ENCODE measurements at regions not wholly inside any gene's neighbourhood (a gene's known extent, or its start where the extent isn't known, plus 50 kb on each side); places are given as distances from the start of the nearest gene placed in this dataset.
"Not testable (repeated sequence)": the region's sequence is repeated elsewhere in the genome, so short reads cannot be mapped to it uniquely, and the experiment has no call there.

DNA sequence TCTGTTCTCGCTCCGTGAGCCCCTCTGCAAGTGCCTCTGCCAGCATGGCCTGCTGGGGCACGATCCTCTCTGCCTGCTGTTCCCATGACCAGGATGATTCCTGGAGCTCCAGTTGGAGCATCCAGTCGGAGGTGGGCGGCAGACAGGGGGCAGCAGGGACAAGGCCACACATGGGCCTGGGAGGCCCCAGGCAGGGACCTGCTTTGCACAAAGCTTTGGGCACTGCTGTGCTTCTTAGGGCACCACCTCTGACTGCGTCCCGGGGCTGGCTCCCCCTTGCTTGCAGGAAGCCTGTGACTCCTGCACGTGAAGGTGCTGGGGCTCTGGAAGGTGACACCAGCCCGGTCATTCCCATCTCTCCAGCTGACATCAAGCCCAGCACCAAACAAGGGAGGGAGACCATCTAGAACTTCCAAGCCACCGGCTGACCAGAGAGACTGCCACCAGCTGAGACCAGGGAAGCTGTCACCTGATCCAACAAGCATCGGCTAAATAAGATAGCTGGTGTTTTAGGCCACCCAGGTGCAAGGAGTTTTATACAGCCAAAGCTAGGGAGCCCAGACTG is 174.8 kb upstream of the FOXD4L5 start:
- Histone ChIP-seq H3K36me3 (no peaks in the 10 kb centered on the region), H3K4me1 (replicated peaks) (no peaks in the 10 kb centered on the region), H3K9me3 (replicated peaks) (no peaks in the 10 kb centered on the region), H3K27ac (no peak overlapping the region), H3K4me3 (no peak overlapping the region), H3K27me3 (replicated peaks) (no peaks in the 10 kb centered on the region)
- no peak for DNase-seq (ENCODE audit: low read depth in 1 of 2, low spot score in 2 of 2)

DNA sequence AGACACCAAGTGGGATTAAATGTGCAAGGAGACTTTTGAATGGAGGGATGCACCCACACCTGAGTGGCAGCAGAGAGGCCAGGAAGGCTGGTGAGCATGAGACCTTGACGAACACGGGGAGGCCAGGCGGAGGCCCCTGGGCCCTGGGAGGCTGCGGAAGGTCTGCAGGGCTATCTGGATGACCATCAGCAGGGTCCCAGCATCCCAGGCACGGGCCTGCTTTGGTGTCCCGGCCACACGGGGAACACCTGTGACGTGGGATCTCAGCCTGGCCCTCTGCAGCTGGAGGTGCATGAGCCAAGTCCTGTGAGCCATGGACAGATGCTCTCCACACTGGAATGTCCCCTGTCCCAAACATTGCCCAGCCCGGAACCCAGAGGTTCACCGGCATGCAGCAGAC is 174.0 kb upstream of the FOXD4L5 start:
- no peak for DNase-seq (ENCODE audit: low read depth in 1 of 2, low spot score in 2 of 2)
- Histone ChIP-seq H3K4me3 (no peak overlapping the region), H3K36me3 (no peaks in the 10 kb centered on the region), H3K4me1 (replicated peaks) (no peaks in the 10 kb centered on the region), H3K9me3 (replicated peaks) (no peaks in the 10 kb centered on the region), H3K27ac (no peak overlapping the region), H3K27me3 (replicated peaks) (no peaks in the 10 kb centered on the region)

DNA sequence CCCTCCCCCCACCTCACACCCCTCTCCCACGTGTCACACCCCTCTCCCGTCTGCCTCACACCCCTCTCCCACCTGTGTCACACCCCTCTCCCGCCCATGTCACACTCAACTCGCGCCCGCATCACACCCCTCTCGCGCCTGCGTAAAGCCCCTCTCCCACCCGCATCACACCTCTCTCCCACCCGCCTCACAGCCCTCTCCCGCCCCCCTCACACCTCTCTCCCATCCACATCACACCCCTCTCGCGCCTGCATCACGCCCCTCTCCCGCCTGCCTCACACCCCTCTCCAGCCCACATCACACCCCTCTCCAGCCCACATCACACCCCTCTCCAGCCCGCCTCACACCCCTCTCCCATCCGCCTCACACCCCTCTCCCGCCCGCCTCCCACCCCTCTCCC is 173.5 kb upstream of the FOXD4L5 start:
- Histone ChIP-seq H3K9me3 (replicated peaks) (no peaks in the 10 kb centered on the region), H3K4me3 (no peak overlapping the region), H3K27me3 (replicated peaks) (no peaks in the 10 kb centered on the region), H3K27ac (no peak overlapping the region), H3K4me1 (replicated peaks) (no peaks in the 10 kb centered on the region), H3K36me3 (no peaks in the 10 kb centered on the region)
- no peak for DNase-seq (ENCODE audit: low read depth in 1 of 2, low spot score in 2 of 2)

DNA sequence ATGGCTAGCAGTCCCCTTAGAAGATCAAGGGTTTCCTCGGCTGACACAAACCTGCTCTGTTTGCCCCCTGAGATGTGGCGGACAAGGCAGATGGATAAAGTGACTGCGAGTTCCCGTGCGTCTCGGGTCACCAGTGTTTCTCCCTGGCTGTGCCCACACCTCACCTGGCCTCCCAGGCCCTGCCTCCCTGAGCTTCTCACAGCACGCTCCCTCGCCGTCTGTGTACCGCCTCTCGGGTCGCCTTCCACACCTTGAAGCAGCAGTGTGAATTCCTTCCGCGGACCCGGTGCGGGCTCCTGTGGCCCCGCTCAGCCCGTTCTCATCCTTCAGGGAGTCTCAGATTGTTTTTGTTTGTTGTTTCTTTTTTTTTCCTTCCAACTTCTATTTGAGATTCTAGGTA is 172.0 kb upstream of the FOXD4L5 start:
- not testable (repeated sequence) for DNase-seq (ENCODE audit: low read depth in 1 of 2, low spot score in 2 of 2); H3K27me3 ChIP-seq (replicated peaks); H3K4me3 ChIP-seq; H3K27ac ChIP-seq; H3K4me1 ChIP-seq (replicated peaks); H3K9me3 ChIP-seq (replicated peaks); H3K36me3 ChIP-seq

DNA sequence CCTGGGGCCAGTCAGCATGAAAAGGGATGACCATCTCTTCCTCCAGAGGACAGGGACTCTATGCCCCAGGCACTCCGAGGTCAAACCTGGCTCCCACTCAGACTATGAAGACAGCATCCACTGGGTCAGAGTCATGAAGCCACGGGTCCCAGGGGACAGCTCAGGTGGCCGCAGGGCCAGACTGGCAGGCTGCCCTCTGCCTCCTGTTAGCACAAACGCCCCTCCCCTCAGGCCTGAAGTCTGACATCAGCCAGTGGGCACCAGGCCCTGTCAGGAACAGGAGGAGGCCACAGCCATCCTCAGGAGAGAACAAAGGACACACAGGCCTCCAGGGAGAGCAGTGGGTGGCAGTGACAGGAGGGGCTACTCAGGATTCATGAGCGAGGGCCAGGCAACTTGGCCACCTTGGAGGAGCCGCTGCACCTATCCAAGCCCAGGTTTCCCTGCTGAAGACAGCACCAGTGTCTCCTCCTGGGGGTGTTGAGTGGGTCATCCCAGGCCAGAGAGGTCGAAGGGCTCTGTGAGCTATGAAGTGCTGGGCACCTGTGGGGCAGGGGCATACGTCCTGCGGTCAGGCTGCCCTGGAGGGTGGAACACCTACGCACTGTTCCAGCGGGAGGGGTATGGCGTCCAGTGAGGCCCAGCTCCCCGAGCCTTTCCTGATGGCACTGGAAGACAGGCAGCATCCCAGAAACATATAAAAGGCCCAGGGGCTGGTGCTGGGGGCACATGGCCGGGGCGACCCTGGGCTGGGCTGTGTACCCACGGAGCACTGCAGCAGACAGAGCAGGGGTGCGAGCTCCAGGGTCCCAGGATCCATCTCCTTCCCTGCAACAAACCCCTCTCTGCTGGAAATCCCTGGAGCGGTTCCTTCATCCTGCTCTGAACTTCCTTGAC is 171.0 kb upstream of the FOXD4L5 start:
- H3K4me3 ChIP-seq; DNase-seq (ENCODE audit: low read depth in 1 of 2, low spot score in 2 of 2); H3K9me3 ChIP-seq (replicated peaks); H3K4me1 ChIP-seq (replicated peaks); H3K27me3 ChIP-seq (replicated peaks); H3K36me3 ChIP-seq; H3K27ac ChIP-seq: not testable (repeated sequence)

DNA sequence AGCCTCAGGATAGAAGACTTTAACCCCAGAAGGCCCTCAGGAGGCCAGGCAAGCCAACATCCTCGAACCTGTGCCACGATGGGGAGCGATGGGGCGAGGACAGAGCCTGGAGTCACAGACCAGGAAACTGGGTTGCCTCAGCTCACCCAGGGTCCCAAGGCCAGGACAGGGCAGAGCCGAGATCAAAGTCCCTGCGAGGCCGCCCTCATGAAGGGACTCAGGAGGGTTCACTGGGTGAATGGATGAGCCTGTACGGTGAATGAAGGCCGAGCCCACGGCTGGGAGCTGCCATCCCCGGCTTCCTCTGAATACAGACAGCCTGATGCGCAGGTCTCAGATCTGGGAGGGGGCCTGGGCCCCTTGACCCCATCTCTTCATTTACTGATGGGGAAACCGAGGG is 170.1 kb upstream of the FOXD4L5 start:
- H3K4me1 ChIP-seq (replicated peaks); H3K4me3 ChIP-seq; H3K27ac ChIP-seq; H3K27me3 ChIP-seq (replicated peaks); DNase-seq (ENCODE audit: low read depth in 1 of 2, low spot score in 2 of 2); H3K9me3 ChIP-seq (replicated peaks); H3K36me3 ChIP-seq: not testable (repeated sequence)

DNA sequence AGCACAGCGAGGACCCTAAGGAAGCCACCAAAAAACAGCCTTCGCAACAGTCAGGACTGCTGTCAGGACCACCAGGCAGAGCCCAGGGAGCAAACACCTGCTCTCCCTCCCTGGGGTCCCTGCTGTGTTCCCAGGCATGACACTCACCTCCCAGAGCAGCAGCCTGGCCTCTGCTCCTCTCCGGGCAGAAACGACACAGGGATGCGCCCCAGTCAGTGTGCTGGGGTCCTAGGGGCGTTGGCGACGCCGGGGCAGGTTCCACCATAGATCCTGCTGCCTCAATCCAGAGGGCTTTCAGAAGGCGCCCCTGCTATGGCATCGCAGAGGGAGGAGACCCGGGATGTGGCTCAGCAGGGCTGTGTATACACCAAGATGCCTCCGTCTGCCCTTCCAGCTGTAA is 169.7 kb upstream of the FOXD4L5 start:
- H3K27me3 ChIP-seq (replicated peaks); DNase-seq (ENCODE audit: low read depth in 1 of 2, low spot score in 2 of 2): not testable (repeated sequence)

DNA sequence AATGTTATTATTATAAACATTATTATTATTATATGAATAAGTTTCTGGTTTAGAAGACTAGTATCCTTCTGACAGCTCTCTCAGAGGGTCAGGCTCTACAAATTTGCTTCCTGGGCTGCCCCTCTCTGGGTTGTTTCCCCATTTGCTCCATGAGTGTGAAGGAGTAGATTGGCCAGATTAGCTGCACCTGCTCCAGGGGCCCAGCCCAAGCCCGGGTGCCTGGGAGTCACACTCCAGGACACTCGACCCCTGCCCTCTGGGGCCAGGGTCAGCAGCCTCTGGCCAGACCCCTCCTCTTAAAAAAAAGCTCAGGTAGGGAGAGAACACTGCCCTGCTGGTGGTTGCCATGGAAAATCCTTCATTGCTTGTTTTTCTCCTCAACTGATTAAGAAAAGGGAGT is 169.0 kb upstream of the FOXD4L5 start:
- not testable (repeated sequence) for H3K9me3 ChIP-seq (replicated peaks); DNase-seq (ENCODE audit: low read depth in 1 of 2, low spot score in 2 of 2); H3K36me3 ChIP-seq; H3K4me3 ChIP-seq; H3K27me3 ChIP-seq (replicated peaks); H3K4me1 ChIP-seq (replicated peaks); H3K27ac ChIP-seq

More for the DNA sequence above, 169.7 kb upstream of the FOXD4L5 start:
- H3K36me3 ChIP-seq; H3K4me1 ChIP-seq (replicated peaks); H3K9me3 ChIP-seq (replicated peaks); H3K4me3 ChIP-seq; H3K27ac ChIP-seq: not testable (repeated sequence)

DNA sequence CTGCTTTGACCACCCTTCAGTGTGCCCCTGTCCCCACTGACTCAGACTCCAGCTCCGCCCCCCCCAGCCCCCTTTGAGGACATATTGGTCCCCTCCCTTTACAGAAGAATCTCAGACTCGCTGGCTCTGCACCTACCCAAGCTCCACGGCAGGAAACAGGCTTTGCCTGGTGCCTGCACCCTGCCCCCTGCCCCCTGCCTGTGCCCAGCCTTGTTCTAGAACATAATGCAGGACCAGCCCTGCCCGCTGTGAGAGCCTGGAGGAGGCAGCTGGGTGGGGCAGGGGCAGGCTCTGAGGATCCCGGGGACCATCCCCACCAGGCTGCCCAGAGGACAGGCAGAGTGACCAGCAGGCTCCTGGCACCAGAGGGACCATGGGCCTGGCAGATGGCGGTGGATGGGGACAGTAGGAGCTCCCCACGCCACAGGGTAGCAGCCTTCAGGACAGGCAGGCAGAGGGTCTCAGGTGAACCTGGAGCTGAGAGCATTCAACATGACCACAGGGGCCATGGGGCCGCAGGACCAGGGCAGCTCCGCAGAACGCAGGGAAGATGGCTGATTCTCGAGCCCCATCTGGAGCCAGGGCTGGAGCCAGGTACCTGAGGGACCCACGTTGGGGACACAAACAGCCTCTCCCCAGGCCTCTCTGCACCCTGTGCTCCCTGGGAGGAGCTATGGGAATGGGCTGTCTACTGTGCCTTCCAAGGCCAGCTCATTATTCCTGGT is 165.0 kb upstream of the FOXD4L5 start:
- not testable (repeated sequence) for H3K9me3 ChIP-seq (replicated peaks); DNase-seq (ENCODE audit: low read depth in 1 of 2, low spot score in 2 of 2); H3K4me3 ChIP-seq; H3K36me3 ChIP-seq; H3K27me3 ChIP-seq (replicated peaks); H3K4me1 ChIP-seq (replicated peaks); H3K27ac ChIP-seq

DNA sequence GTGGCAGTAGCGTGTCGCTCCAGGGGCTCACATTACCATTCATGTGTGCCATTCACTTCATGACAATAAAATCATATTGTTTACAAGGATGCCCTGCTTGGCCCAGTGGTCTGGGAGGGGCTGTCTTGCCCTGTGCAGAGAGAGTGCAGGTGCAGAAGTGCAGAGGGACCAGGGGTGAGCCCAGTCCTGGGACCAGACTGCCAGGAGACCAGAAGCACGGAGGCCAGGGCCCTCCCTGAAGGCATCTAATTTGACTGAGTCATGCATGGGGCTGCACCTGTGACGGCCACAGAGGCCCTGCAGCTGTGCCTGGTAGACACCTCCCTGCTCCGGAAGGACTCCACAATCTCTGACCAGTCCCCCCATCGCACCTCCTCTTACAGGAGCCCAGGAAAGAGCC is 164.4 kb upstream of the FOXD4L5 start:
- Histone ChIP-seq H3K27ac (no peak overlapping the region), H3K9me3 (replicated peaks) (no peaks in the 10 kb centered on the region), H3K4me3 (no peak overlapping the region), H3K4me1 (replicated peaks) (no peaks in the 10 kb centered on the region), H3K36me3 (no peaks in the 10 kb centered on the region), H3K27me3 (replicated peaks) (no peaks in the 10 kb centered on the region)
- DNase-seq (ENCODE audit: low read depth in 1 of 2, low spot score in 2 of 2): no peak

DNA sequence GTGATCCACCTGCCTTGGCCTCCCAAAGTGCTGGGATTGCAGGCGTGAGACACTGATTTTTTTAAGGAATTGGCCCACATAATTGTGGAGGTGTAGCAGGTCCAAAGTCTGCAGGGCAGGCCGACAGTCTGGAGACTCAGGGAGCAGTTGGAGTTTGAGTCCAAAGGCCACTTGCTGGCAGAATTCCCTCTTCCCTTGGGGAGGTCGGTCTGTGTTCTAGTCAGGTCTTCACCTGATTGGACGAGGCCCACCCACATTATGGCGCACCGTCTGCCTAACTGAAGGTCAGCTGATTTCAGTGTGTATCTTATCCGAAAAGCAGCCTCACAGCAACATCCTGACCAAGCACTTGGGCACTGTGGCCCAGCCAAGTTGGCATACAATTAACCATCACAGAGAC is 162.1 kb upstream of the FOXD4L5 start:
- not testable (repeated sequence) for H3K9me3 ChIP-seq (replicated peaks); H3K27me3 ChIP-seq (replicated peaks); H3K4me3 ChIP-seq; DNase-seq (ENCODE audit: low read depth in 1 of 2, low spot score in 2 of 2); H3K36me3 ChIP-seq; H3K27ac ChIP-seq; H3K4me1 ChIP-seq (replicated peaks)

DNA sequence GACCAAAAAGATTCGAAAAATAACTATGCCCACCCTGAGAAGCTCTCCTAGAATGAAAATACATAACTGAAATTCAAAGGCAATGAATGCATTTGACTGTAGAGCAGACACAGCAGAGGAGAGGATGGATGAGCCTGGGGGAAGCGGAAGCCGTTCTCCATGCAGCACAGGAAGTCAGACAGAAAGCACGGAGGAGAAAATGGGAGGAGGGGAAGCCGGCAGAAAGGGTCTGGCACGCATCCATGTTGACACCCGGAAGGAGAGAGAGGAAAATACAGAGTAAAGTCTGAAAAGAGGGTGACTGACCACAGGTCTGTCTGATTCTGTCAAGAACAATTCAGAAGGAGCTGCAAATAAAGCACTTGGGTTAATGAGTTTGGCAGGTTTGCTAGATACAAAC is 161.0 kb upstream of the FOXD4L5 start:
- not testable (repeated sequence) for H3K27me3 ChIP-seq (replicated peaks); DNase-seq (ENCODE audit: low read depth in 1 of 2, low spot score in 2 of 2); H3K4me3 ChIP-seq; H3K4me1 ChIP-seq (replicated peaks); H3K9me3 ChIP-seq (replicated peaks); H3K27ac ChIP-seq; H3K36me3 ChIP-seq

DNA sequence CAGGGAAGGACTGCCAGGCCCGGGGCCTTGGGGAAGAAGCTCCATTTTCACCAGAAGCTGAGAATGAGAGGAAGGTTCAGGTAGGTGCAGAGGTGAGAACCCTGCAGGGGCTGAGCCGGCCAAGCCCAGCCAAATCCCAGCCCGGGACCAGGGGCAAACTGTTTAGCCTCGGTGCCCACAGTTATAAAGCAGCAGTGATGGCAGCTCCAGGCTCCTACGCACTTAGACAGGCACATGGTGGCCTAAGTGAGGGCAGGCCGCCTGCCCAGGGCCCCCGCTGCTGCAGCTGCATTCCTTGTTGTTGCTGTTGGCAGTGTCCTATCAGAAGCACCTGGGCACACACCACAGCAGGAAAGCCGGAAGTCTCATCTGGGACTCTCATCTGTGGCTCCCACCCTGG is 159.9 kb upstream of the FOXD4L5 start:
- H3K27me3 ChIP-seq (replicated peaks): no peaks in the 10 kb centered on the region
- H3K9me3 ChIP-seq (replicated peaks): no peaks in the 10 kb centered on the region
- no peaks in the 10 kb centered on the region for H3K36me3 ChIP-seq
- H3K4me3 ChIP-seq: no peak overlapping the region
- DNase-seq (ENCODE audit: low read depth in 1 of 2, low spot score in 2 of 2): no peak
- H3K4me1 ChIP-seq (replicated peaks): no peaks in the 10 kb centered on the region
- no peak overlapping the region for H3K27ac ChIP-seq

DNA sequence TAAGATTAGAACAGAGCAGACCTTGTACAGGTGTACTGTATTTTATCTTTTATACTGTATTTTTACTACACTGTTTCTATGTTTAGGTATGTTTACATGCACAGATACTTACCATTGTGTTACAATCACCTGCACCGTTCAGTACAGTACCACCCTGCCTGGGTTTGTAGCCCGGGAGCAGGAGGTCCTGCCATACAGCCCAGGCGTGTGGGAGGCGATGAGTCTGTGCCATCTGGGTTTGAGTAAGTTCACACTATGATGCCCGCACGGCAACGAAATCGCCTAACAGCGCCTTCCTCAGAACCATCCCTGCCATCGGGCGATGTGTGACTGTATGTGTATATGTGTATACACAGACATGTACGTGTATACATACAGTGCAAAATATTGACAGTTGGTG is 157.1 kb upstream of the FOXD4L5 start:
- not testable (repeated sequence) for H3K27ac ChIP-seq; H3K9me3 ChIP-seq (replicated peaks); H3K4me3 ChIP-seq; H3K27me3 ChIP-seq (replicated peaks); H3K36me3 ChIP-seq; DNase-seq (ENCODE audit: low read depth in 1 of 2, low spot score in 2 of 2); H3K4me1 ChIP-seq (replicated peaks)

Data from SJSA1 (cell line).